ENCODE measurements at regions not wholly inside any gene's neighbourhood (a gene's known extent, or its start where the extent isn't known, plus 50 kb on each side); places are given as distances from the start of the nearest gene placed in this dataset.
"Not testable (repeated sequence)": the region's sequence is repeated elsewhere in the genome, so short reads cannot be mapped to it uniquely, and the experiment has no call there.

- no peak for DNase-seq
Observed at GRCh38 chr10:53521046-53521445, 748.5 kb upstream of the MBL2 start.

- DNase-seq: no peak
Observed at GRCh38 chr10:53508197-53508596, 735.6 kb upstream of the MBL2 start.

GRCh38 chr10:53504492-53504891 lies 731.9 kb upstream of the MBL2 start:
- DNase-seq: not testable (repeated sequence)

- no peak for DNase-seq
Observed at GRCh38 chr10:53491774-53492173, 719.2 kb upstream of the MBL2 start.

GRCh38 chr10:53490553-53490952 lies 718.0 kb upstream of the MBL2 start:
- no peak for DNase-seq

GRCh38 chr10:53489335-53490182 lies 717.0 kb upstream of the MBL2 start:
- DNase-seq: no peak

GRCh38 chr10:53487019-53487983 lies 714.7 kb upstream of the MBL2 start:
- no peak for DNase-seq

- not testable (repeated sequence) for DNase-seq
Observed at GRCh38 chr10:53485422-53485821, 712.8 kb upstream of the MBL2 start.

- DNase-seq: no peak
Observed at GRCh38 chr10:53479365-53479764, 706.8 kb upstream of the MBL2 start.

- DNase-seq: no peak
Observed at GRCh38 chr10:53477313-53477675, 704.7 kb upstream of the MBL2 start.

GRCh38 chr10:53476650-53477312 lies 704.2 kb upstream of the MBL2 start:
- no peak for DNase-seq

GRCh38 chr10:53469383-53469782 lies 696.8 kb upstream of the MBL2 start:
- no peak for DNase-seq

- DNase-seq: no peak
Observed at GRCh38 chr10:53463539-53463938, 691.0 kb upstream of the MBL2 start.

- DNase-seq: no peak
Observed at GRCh38 chr10:53458007-53458406, 685.4 kb upstream of the MBL2 start.

GRCh38 chr10:53453196-53453595 lies 680.6 kb upstream of the MBL2 start:
- DNase-seq: no peak

- DNase-seq: no peak
Observed at GRCh38 chr10:53447576-53447975, 675.0 kb upstream of the MBL2 start.

- DNase-seq: no peak
Observed at GRCh38 chr10:53441843-53442242, 669.3 kb upstream of the MBL2 start.

GRCh38 chr10:53440601-53441000 lies 668.0 kb upstream of the MBL2 start:
- no peak for DNase-seq

- not testable (repeated sequence) for DNase-seq
Observed at GRCh38 chr10:53439075-53439474, 666.5 kb upstream of the MBL2 start.

- DNase-seq: no peak
Observed at GRCh38 chr10:53434413-53434812, 661.8 kb upstream of the MBL2 start.

- no peak for DNase-seq
Observed at GRCh38 chr10:53432035-53432434, 659.5 kb upstream of the MBL2 start.

GRCh38 chr10:53430974-53431373 lies 658.4 kb upstream of the MBL2 start:
- DNase-seq: no peak
